GM21717 (cell line): ENCODE measurements at regions not wholly inside any gene's neighbourhood (a gene's known extent, or its start where the extent isn't known, plus 50 kb on each side); places are given as distances from the start of the nearest gene placed in this dataset.

Experiments
- ATAC-seq: cut with Tn5 transposase; IDR thresholded peaks from one replicate; pipeline ENCODE4 v1.9.1; 2021; ENCODE audit warnings: mild to moderate bottlenecking, moderate library complexity; ENCODE audit not compliant: unreplicated experiment

DNA sequence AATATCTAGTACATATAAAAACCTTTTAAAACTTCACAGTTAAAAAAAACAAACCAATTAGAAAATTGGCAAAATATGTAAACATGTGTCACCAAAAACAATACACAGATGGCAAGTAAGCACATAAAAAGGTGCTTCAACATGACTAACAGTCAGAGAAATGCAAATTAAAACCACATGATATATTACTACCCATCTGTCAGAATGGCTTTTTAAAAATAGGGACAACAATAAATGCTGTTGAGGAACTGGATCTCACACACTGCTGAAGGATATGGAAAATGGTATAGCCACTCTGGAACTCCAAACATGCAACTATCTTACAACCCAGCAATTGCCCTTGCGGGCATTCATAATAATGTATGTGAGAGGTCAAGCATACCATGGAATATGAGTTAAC, 1153.6 kb downstream of the FLRT2 start:
- ATAC-seq: no peak

DNA sequence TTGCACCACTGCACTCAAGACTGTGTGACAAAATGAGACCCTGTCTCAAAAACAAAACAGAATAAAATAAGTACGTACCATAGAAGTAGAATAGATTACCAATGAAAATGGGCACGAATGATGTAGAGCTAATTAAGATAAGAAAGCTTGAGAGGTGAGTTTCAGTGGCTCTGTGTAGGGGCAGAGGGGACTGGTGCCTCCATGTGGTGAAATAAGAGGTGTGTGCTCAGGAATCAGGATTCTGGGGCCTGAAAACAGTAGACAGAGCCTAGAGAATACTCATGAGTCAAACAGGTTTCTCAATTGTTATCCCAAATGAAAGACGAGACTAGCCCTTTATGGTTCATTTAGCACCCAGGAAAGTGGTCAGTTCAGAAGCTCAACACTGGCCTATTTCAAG, 1145.1 kb downstream of the FLRT2 start:
- no peak for ATAC-seq

DNA sequence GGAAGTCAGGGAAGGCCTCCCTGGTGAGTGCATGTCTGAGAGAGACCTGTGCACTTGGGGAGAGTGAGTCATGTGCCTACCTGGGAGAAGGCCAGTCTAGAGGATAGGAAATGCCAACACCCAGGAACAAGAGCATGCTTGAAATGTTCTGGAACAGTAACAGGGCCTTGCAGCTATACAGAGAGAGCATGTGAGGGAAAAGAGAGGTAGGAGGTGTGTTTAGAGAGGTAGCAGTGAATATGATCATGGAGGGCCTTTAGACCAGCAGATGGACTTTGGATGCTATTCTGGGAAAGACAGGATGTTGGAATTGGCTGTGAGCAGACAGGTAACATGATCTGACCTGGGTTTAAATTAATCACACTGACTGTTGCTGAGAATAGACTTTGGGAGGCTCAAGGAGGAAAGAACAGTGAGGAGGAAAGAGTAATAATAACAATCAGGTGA, 1143.6 kb downstream of the FLRT2 start:
- no peak for ATAC-seq

DNA sequence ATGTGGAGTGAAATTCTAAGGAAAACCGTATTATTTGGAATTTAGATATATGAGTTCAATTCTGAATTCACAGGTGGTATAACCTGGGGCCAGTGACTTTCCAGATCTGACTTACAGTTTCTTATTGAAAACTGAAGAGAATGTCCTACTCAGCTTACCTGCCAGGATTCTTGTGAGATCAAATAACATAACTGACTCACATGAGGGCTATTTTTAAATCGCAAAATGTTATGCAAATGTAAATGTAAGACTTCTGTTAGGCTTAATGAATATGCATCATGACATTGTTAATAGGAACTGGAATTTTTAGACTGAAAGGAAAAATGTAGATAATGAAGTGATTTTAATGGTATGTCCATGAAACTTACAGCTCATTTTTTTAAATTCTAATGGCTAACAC, 1142.1 kb downstream of the FLRT2 start:
- no peak for ATAC-seq

GRCh38 chr14:86665975-86666374, 1136.0 kb downstream of the FLRT2 start:
- no peak for ATAC-seq

GRCh38 chr14:86662334-86662733, 1132.4 kb downstream of the FLRT2 start:
- ATAC-seq: no peak

- no peak for ATAC-seq
Measured at GRCh38 chr14:86654558-86655184, 1124.7 kb downstream of the FLRT2 start.

GRCh38 chr14:86652526-86652925, 1122.6 kb downstream of the FLRT2 start:
- ATAC-seq: no peak

- ATAC-seq: no peak
Measured at GRCh38 chr14:86646696-86647690, 1117.0 kb downstream of the FLRT2 start.

DNA sequence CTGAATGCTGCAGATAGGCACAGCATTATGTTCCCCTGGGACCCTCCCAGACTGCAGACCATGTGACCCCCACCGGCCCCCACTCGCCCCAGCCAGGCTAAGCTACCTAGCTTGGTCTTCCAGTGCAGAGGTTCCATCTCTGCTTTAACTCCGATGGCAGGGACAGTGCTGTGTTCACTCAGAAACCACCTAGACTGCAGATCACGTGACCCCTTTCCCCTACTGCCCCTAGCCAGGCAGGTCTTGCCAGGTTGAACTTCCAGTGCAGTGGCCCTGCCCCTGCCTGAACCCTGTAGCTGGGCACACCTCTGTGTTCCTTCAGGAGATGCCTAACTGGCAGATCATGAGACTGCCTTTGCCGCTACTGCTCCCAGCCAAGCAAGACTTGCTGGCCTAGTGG, 1116.2 kb downstream of the FLRT2 start:
- ATAC-seq: no peak

- ATAC-seq: no peak
Measured at GRCh38 chr14:86641310-86641709, 1111.4 kb downstream of the FLRT2 start.

DNA sequence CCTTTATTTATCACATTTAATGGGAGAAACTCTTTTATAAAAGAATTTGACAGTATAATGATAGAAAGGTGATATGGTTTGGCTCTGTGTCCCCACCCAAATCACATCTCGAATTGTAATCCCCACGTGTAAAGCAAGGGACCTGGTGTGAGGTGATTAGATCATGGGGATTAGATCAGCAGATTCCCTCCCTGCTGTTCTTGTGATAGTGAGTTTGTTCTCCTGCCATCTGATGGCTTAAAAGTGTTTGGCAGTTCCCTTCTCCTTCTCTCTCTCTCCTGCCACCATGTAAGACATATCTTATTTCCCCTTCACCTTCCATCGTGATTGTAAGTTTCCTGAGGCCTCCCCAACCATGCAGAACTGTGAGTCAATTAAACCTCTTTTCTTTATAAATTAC, 1110.3 kb downstream of the FLRT2 start:
- ATAC-seq: no peak

DNA sequence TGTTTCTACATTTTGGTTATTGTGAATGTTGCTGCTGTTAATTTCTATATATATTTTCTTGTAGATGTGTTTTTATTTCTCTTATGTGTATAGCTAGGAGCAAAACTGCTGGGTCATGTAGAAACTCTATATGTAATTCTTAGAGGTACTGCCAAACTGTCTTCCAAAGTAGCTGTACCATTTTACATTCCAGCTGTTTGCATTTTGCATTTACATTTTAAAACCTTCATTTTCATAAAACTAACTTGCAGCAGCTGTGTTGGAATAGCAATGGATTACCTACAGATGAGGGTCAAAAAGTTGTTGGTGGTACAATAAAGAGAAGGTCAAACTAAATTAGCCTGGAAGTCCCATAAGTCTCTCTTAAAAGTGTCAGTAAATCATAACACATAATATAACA, 1109.7 kb downstream of the FLRT2 start:
- ATAC-seq: no peak

- no peak for ATAC-seq
Measured at GRCh38 chr14:86639146-86639545, 1109.2 kb downstream of the FLRT2 start.

- no peak for ATAC-seq
Measured at GRCh38 chr14:86627080-86627479, 1097.1 kb downstream of the FLRT2 start.

DNA sequence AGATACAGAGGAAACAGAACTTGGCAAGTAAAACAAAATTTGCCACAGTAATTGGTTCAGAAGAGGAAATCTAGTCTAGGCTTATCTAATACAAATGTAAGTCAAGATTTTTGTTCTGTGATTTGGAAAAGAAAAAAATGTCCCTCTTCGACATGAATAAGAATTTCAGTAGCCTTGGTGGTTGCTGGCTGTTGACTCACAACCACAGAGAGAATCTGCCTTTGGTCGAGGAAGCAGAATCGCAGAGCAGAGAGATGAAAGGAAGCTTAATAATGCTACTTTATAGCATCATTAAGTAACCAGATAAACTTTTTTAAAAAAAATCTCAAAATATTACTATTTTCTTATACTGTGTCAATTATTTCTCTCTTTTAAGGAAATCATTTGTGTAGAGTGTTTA, 1096.6 kb downstream of the FLRT2 start:
- no peak for ATAC-seq

DNA sequence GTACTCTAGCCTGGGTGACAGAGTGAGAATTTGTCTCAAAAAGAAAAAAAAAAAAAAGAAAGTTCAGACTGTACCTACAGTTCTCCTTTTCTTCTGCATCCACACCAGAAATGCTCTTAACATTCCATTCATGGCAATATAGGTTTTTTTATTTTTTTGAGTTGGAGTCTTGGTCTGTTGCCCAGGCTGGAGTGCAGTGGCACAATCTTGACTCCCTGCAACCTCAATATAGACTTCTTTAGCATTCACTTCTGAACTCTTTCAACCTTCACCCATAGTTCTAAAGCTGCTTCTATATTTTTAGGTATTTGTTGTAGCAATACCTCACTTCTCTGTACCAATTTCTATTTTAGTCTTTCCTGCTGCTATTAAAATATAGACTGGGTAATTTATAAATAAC, 1095.7 kb downstream of the FLRT2 start:
- no peak for ATAC-seq

- ATAC-seq: no peak
Measured at GRCh38 chr14:86619726-86620125, 1089.8 kb downstream of the FLRT2 start.

- no peak for ATAC-seq
Measured at GRCh38 chr14:86613786-86614185, 1083.8 kb downstream of the FLRT2 start.

- ATAC-seq: no peak
Measured at GRCh38 chr14:86613126-86613525, 1083.2 kb downstream of the FLRT2 start.

- no peak for ATAC-seq
Measured at GRCh38 chr14:86604561-86604960, 1074.6 kb downstream of the FLRT2 start.

- no peak for ATAC-seq
Measured at GRCh38 chr14:86602263-86602662, 1072.3 kb downstream of the FLRT2 start.
